ENCODE measurements at regions not wholly inside any gene's neighbourhood (a gene's known extent, or its start where the extent isn't known, plus 50 kb on each side); places are given as distances from the start of the nearest gene placed in this dataset.

DNA sequence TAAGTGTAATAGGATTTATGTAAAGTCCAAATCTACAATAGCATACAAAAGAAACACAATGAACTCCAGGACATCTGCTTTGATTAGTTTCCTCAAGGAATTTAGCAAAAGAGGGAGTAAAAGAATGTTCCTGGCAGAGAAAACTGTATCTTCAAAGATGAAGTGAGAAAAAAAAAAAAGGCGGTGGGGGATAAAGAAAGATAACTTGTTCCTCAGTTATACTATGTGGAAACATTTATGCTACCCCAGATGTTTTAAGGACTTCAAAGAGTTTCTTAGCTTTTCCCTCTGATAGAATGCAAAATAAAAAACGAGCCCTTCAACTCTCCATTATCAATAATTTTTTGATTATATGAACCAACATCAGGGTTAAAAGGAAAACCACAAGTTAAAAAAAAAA lies 908.9 kb upstream of the ADGRL2 start:
- no peaks in the 10 kb centered on the region for H3K27me3 ChIP-seq (ENCODE audit: low read depth)

DNA sequence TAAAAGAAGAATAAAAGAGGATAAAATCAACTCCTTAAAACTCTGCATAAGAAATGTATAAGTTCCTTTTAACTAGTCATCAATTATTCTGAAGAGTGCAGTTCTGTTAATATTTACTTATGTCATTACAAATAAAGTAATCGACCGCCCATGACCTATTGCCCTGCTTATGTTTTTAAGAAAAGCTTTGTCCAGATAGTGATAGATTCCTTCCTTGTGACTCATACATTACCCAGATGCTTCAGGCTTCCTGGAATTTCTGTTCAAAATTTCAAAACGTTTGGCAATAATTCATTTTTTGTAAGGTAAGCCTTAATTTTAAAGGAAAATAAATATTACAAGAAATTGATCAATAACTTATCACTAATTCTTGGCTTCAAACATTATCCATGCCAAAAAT lies 918.2 kb upstream of the ADGRL2 start:
- H3K9me3 ChIP-seq (replicated peaks), result no peaks in the 10 kb centered on the region
- H3K36me3 ChIP-seq, result no peaks in the 10 kb centered on the region
- no peak overlapping the region for H3K27ac ChIP-seq (replicated peaks)
- no peak overlapping the region for H3K4me3 ChIP-seq
- intact Hi-C loops (cut with micrococcal nuclease), result no loop called here
- no peaks in the 10 kb centered on the region for H3K27me3 ChIP-seq (ENCODE audit: low read depth)
- H3K4me1 ChIP-seq, result no peaks in the 10 kb centered on the region
- no peak for DNase-seq
- TF ChIP-seq, protein P1, sequence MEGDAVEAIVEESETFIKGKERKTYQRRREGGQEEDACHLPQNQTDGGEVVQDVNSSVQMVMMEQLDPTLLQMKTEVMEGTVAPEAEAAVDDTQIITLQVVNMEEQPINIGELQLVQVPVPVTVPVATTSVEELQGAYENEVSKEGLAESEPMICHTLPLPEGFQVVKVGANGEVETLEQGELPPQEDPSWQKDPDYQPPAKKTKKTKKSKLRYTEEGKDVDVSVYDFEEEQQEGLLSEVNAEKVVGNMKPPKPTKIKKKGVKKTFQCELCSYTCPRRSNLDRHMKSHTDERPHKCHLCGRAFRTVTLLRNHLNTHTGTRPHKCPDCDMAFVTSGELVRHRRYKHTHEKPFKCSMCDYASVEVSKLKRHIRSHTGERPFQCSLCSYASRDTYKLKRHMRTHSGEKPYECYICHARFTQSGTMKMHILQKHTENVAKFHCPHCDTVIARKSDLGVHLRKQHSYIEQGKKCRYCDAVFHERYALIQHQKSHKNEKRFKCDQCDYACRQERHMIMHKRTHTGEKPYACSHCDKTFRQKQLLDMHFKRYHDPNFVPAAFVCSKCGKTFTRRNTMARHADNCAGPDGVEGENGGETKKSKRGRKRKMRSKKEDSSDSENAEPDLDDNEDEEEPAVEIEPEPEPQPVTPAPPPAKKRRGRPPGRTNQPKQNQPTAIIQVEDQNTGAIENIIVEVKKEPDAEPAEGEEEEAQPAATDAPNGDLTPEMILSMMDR (IDR thresholded peaks at IDR 0.05; ENCODE audit: borderline replicate concordance), result no peak

More for the DNA sequence above, 908.9 kb upstream of the ADGRL2 start:
- TF ChIP-seq, protein P1 (IDR thresholded peaks at IDR 0.05; ENCODE audit: borderline replicate concordance), result no peak
- intact Hi-C loops (cut with micrococcal nuclease), result no loop called here
- H3K36me3 ChIP-seq, result no peaks in the 10 kb centered on the region
- no peak overlapping the region for H3K4me3 ChIP-seq
- no peak overlapping the region for H3K27ac ChIP-seq (replicated peaks)
- no peaks in the 10 kb centered on the region for H3K9me3 ChIP-seq (replicated peaks)
- no peak for DNase-seq
- H3K4me1 ChIP-seq, result no peaks in the 10 kb centered on the region

DNA sequence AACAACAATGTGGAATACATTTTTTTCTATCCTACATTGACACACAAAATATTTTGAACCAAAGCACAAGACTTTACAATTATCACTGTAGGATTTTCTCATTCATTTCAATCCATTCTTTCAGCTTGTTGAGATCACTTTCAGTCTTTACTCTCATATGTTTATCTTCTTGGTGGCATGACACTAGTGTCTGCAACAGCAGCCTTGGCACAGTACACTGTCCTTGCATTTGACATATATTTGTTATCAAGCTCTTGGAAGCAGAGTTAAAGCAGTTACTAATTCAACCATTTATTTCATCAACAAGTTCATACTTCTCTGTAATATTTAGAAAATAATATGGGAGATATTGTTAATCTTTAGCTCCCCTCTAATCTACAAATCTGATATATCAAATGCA lies 922.4 kb upstream of the ADGRL2 start:
- intact Hi-C loops (cut with micrococcal nuclease), result no loop called here
- Histone ChIP-seq H3K36me3 (no peaks in the 10 kb centered on the region), H3K27ac (replicated peaks) (no peak overlapping the region), H3K4me1 (no peaks in the 10 kb centered on the region), H3K4me3 (no peak overlapping the region), H3K27me3 (ENCODE audit: low read depth) (no peaks in the 10 kb centered on the region), H3K9me3 (replicated peaks) (no peaks in the 10 kb centered on the region)
- TF ChIP-seq, protein P1 (IDR thresholded peaks at IDR 0.05; ENCODE audit: borderline replicate concordance), result no peak
- DNase-seq, result no peak

DNA sequence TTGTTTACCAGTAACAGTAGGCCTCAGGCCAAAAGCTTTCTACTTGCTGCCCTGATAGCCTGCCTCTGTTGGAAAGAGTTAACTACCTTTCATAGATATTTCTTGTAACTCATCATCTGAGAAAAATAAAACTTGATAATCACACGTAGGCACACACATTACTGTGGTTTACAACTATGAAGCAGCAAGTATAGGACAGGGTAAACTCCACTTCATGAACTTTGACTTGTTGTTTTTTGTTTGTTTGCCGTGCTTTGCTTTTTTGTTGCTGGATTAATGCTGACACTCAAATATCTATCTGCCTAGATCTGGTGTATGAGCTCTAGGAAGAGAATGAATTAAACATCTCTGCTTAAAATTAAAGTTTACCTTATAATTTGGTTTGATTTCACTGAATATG lies 924.7 kb upstream of the ADGRL2 start:
- no peaks in the 10 kb centered on the region for H3K27me3 ChIP-seq (ENCODE audit: low read depth)

DNA sequence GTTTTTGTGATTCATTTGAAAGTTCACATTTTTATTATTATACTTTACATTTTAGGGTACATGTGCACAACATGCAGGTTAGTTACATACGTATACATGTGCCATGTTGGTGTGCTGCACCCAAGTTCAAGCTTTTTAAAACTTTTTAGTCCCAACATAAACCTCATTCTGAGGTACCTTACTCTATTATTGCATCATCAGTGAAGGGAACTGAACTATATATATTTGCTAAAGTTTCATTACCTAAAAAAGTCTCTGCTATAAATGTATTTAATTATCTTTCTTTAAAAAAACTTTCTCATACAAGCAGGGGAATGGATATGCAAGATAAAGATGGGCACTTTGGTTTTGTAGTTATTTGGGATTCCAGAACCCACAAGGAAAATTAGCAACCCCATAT lies 931.4 kb upstream of the ADGRL2 start:
- no peaks in the 10 kb centered on the region for H3K36me3 ChIP-seq
- no peaks in the 10 kb centered on the region for H3K27me3 ChIP-seq (ENCODE audit: low read depth)
- intact Hi-C loops (cut with micrococcal nuclease), result no loop called here
- TF ChIP-seq, protein P1 (IDR thresholded peaks at IDR 0.05; ENCODE audit: borderline replicate concordance), result no peak
- H3K27ac ChIP-seq (replicated peaks), result no peak overlapping the region
- H3K4me1 ChIP-seq, result no peaks in the 10 kb centered on the region
- no peak overlapping the region for H3K4me3 ChIP-seq
- DNase-seq, result no peak
- H3K9me3 ChIP-seq (replicated peaks), result no peaks in the 10 kb centered on the region

More for the DNA sequence above, 924.7 kb upstream of the ADGRL2 start:
- Histone ChIP-seq H3K36me3 (no peaks in the 10 kb centered on the region), H3K9me3 (replicated peaks) (no peaks in the 10 kb centered on the region), H3K27ac (replicated peaks) (no peak overlapping the region), H3K4me3 (no peak overlapping the region), H3K4me1 (no peaks in the 10 kb centered on the region)
- intact Hi-C loops (cut with micrococcal nuclease), result no loop called here
- DNase-seq, result no peak
- TF ChIP-seq, protein P1 (IDR thresholded peaks at IDR 0.05; ENCODE audit: borderline replicate concordance), result no peak

DNA sequence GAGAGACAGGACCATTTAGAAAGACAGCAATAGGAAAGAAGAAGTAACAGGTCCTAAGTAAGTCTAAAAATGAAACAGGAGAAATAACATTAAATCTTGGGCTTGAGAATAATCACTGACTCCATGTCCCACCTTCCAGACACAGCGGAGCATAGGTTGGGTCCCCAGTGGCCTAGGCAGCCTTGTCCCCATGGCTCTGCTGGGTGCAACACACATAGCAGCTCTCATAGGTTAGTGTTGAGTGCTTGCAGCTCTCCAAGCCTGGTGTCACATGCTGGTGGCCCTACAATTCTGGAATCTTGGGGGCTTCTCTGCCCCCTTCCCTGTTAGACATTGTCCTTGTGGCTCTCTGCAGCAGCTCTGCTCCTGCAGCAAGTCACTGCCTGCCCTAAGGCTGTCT lies 952.8 kb upstream of the ADGRL2 start:
- no peaks in the 10 kb centered on the region for H3K4me1 ChIP-seq
- TF ChIP-seq, protein P1 (IDR thresholded peaks at IDR 0.05; ENCODE audit: borderline replicate concordance), result no peak
- intact Hi-C loops (cut with micrococcal nuclease), result no loop called here
- no peaks in the 10 kb centered on the region for H3K36me3 ChIP-seq
- H3K9me3 ChIP-seq (replicated peaks), result no peaks in the 10 kb centered on the region
- H3K27ac ChIP-seq (replicated peaks), result no peak overlapping the region
- H3K4me3 ChIP-seq, result no peak overlapping the region
- no peak for DNase-seq
- no peaks in the 10 kb centered on the region for H3K27me3 ChIP-seq (ENCODE audit: low read depth)
